MM.1S (cell line): ENCODE measurements at regions not wholly inside any gene's neighbourhood (a gene's known extent, or its start where the extent isn't known, plus 50 kb on each side); places are given as distances from the start of the nearest gene placed in this dataset.

Source experiments
- DNase-seq: peaks from one replicate; pipeline ENCODE4 v3.0.0-alpha.2; 2015
- H2AFZ ChIP-seq: fragments of 300-600 bp; sonication (generic); 2 replicates; pipeline ENCODE4 v1.6.0; 2016; ENCODE audit warnings: antibody characterized with exemption, low read length
- H3F3A ChIP-seq: fragments of 300-600 bp; sonication (generic); 2 replicates; pipeline ENCODE4 v1.6.1; 2016; ENCODE audit warnings: mild to moderate bottlenecking, antibody characterized with exemption, low read length, moderate library complexity, mixed read lengths; ENCODE audit not compliant: insufficient read depth
- H3K27ac ChIP-seq: fragments of 300-600 bp; sonication (generic); 2 replicates; pipeline ENCODE4 v1.5.1; 2016; ENCODE audit warnings: mild to moderate bottlenecking, low read length
- H3K27me3 ChIP-seq: fragments of 300-600 bp; sonication (generic); replicated peaks from 2 replicates; pipeline ENCODE4 v1.6.0; 2016; ENCODE audit warnings: low read length; ENCODE audit not compliant: insufficient read depth
- H3K36me3 ChIP-seq: fragments of 300-600 bp; sonication (generic); replicated peaks from 2 replicates; pipeline ENCODE4 v1.6.1; 2016; ENCODE audit warnings: mild to moderate bottlenecking, low read length, mixed read lengths; ENCODE audit not compliant: insufficient read depth
- H3K4me1 ChIP-seq: fragments of 300-600 bp; sonication (generic); 2 replicates; pipeline ENCODE4 v1.6.1; 2016; ENCODE audit warnings: low read length, mixed read lengths
- H3K4me2 ChIP-seq: fragments of 300-600 bp; sonication (generic); 2 replicates; pipeline ENCODE4 v1.6.0; 2016; ENCODE audit warnings: low read depth, low read length
- H3K4me3 ChIP-seq: fragments of 300-600 bp; sonication (generic); 2 replicates; pipeline ENCODE4 v1.5.1; 2016; ENCODE audit warnings: low read length, mixed read lengths
- H3K79me2 ChIP-seq: fragments of 300-600 bp; sonication (generic); 2 replicates; pipeline ENCODE4 v1.6.1; 2016; ENCODE audit warnings: mixed run types, low read length, mixed read lengths
- H3K9ac ChIP-seq: fragments of 300-600 bp; sonication (generic); 2 replicates; pipeline ENCODE4 v1.6.1; 2016; ENCODE audit warnings: low read length, mixed read lengths
- H3K9me2 ChIP-seq: fragments of 300-600 bp; sonication (generic); replicated peaks from 2 replicates; pipeline ENCODE4 v1.6.1; 2016; ENCODE audit warnings: mild to moderate bottlenecking, low read length, mixed read lengths; ENCODE audit not compliant: insufficient read depth
- H3K9me3 ChIP-seq: fragments of 300-600 bp; sonication (generic); replicated peaks from 2 replicates; pipeline ENCODE4 v1.6.1; 2016; ENCODE audit warnings: mild to moderate bottlenecking, low read length, mixed read lengths; ENCODE audit not compliant: insufficient read depth
- H4K20me1 ChIP-seq: fragments of 300-600 bp; sonication (generic); 2 replicates; pipeline ENCODE4 v1.6.1; 2016; ENCODE audit warnings: mild to moderate bottlenecking, low read length, moderate library complexity, mixed read lengths; ENCODE audit not compliant: insufficient read depth
- CTCF ChIP-seq: fragments of 300-600 bp; sonication (generic); IDR thresholded peaks from 2 replicates; pipeline ENCODE4 v1.5.1; 2016; ENCODE audit warnings: antibody characterized with exemption, low read length, mixed read lengths
- EZH2 ChIP-seq: fragments of 300-600 bp; sonication (generic); optimal IDR thresholded peaks from 2 replicates; pipeline ENCODE3; 2017; ENCODE audit warnings: low read depth, mild to moderate bottlenecking, antibody characterized with exemption, low read length, mixed read lengths
- EZH2phosphoT487 ChIP-seq: fragments of 300-600 bp; sonication (generic); IDR thresholded peaks from 2 replicates; pipeline ENCODE4 v1.6.1; 2018; ENCODE audit warnings: antibody characterized with exemption, low read length

DNA sequence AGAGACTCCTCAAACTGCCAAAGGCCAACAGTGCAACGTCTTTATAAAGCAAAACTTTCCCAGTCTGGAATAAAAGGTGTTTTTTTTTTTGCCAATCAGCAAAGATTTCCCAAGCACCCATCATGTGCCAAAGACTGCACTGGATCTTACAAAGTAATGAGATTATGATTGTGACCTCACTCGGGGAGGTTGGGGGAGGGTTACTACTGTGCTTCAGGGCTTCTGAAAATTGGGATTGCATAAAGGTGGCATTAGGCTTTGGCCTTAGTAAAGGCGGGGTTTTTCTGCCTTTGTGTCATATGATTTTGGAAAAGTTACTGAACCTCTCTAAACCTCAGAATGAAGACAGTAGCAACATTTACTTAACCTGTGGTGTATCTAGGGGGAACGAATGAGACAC is 233.8 kb downstream of the DACT1 start:
- no peaks in the 10 kb centered on the region for H4K20me1 ChIP-seq
- no peak overlapping the region for H3K4me2 ChIP-seq
- no peak for DNase-seq
- H3K9me2 ChIP-seq: no peaks in the 10 kb centered on the region
- no peaks in the 10 kb centered on the region for H3F3A ChIP-seq
- no peaks in the 10 kb centered on the region for H3K27me3 ChIP-seq
- no peaks in the 10 kb centered on the region for H3K4me1 ChIP-seq
- H3K79me2 ChIP-seq: no peaks in the 10 kb centered on the region
- no peaks in the 10 kb centered on the region for H3K36me3 ChIP-seq
- no peak overlapping the region for H3K27ac ChIP-seq
- TF ChIP-seq CTCF (no peak), EZH2phosphoT487 (no peak), EZH2 (no peak)
- no peaks in the 10 kb centered on the region for H3K9me3 ChIP-seq
- H2AFZ ChIP-seq: no peak overlapping the region
- no peak overlapping the region for H3K9ac ChIP-seq
- H3K4me3 ChIP-seq: no peak overlapping the region

- Histone ChIP-seq H3K9ac (no peak overlapping the region), H3K27ac (no peak overlapping the region), H3K79me2 (no peaks in the 10 kb centered on the region), H3K4me1 (no peaks in the 10 kb centered on the region), H3K36me3 (no peaks in the 10 kb centered on the region), H3F3A (no peaks in the 10 kb centered on the region), H3K9me2 (no peaks in the 10 kb centered on the region), H3K9me3 (no peaks in the 10 kb centered on the region), H3K27me3 (no peaks in the 10 kb centered on the region), H3K4me2 (no peak overlapping the region), H3K4me3 (no peak overlapping the region), H4K20me1 (no peaks in the 10 kb centered on the region), H2AFZ (no peak overlapping the region)
- DNase-seq: no peak
- TF ChIP-seq EZH2 (no peak), EZH2phosphoT487 (no peak), CTCF (no peak)
Measured at GRCh38 chr14:58872061-58872460, 234.3 kb downstream of the DACT1 start.

DNA sequence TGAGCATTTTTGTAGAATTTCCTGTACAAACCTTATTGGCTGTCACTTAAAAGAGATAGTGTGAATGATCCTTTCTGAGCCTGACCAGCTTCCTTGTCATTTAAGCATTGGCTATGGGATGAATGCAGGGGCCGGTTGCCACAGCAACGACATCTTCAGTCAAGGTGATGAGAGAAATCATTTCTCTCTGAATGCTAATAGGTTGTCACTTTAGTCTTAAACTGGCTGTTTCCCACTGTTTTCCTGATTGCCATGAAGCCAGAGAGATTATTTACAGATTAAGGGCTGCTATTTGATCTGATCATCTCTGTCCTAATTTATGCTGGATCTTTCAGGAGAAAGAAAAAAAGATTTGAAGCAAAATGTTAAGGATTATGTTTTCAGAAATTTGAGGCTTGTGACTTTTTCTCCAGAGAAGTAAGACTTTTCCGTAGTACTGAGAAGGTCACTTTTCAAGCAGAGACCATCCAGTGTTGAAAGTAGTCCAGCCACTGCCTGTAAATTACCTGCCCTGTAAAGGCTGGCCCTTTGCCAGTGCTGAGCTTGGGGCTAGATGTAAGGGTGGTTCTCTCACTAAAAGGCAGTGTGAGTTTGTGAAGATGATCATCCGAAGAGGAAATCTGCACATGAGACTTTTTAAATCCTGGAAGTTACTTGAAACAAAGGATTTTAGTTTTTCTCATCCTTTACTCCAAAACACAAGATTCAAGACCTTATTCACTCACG is 235.6 kb downstream of the DACT1 start:
- H4K20me1 ChIP-seq: no peaks in the 10 kb centered on the region
- no peak overlapping the region for H3K4me3 ChIP-seq
- H3K4me1 ChIP-seq: no peaks in the 10 kb centered on the region
- TF ChIP-seq EZH2 (no peak), EZH2phosphoT487 (no peak), CTCF (no peak)
- H2AFZ ChIP-seq: no peak overlapping the region
- H3K4me2 ChIP-seq: no peak overlapping the region
- no peak overlapping the region for H3K9ac ChIP-seq
- no peak for DNase-seq
- H3K9me3 ChIP-seq: no peaks in the 10 kb centered on the region
- H3K36me3 ChIP-seq: no peaks in the 10 kb centered on the region
- no peaks in the 10 kb centered on the region for H3F3A ChIP-seq
- H3K9me2 ChIP-seq: no peaks in the 10 kb centered on the region
- no peaks in the 10 kb centered on the region for H3K79me2 ChIP-seq
- no peaks in the 10 kb centered on the region for H3K27me3 ChIP-seq
- no peak overlapping the region for H3K27ac ChIP-seq
